Smooth muscle cell (in vitro differentiated cells): ENCODE measurements at regions not wholly inside any gene's neighbourhood (a gene's known extent, or its start where the extent isn't known, plus 50 kb on each side); places are given as distances from the start of the nearest gene placed in this dataset.

ENCODE experiments used
- DNase-seq: peaks from one replicate; lab custom pipeline; 2025; ENCODE audit not compliant: unreplicated experiment; lab: John Stamatoyannopoulos, UW
- H2AFZ ChIP-seq: fragments of 200-600 bp; sonication (generic); 2 replicates; pipeline ENCODE4 v1.6.0; 2016; ENCODE audit warnings: antibody characterized with exemption, low read depth, mild to moderate bottlenecking
- H3F3A ChIP-seq: fragments of 200-600 bp; sonication (generic); 2 replicates; pipeline ENCODE4 v1.6.0; 2017; ENCODE audit warnings: antibody characterized with exemption, low read depth
- H3K27ac ChIP-seq: fragments of 200-600 bp; sonication (generic); 2 replicates; pipeline ENCODE4 v1.5.1; 2016; ENCODE audit warnings: low read depth, mild to moderate bottlenecking
- H3K27me3 ChIP-seq: fragments of 200-600 bp; sonication (generic); 2 replicates; pipeline ENCODE4 v1.6.1; 2016; ENCODE audit warnings: low read depth, mild to moderate bottlenecking
- H3K36me3 ChIP-seq: fragments of 200-600 bp; sonication (generic); 2 replicates; pipeline ENCODE4 v1.5.1; 2016; ENCODE audit warnings: low read depth
- H3K4me1 ChIP-seq: fragments of 200-600 bp; sonication (generic); 2 replicates; pipeline ENCODE4 v1.5.1; 2016; ENCODE audit warnings: low read depth
- H3K4me2 ChIP-seq: fragments of 200-600 bp; sonication (generic); 2 replicates; pipeline ENCODE4 v1.6.0; 2016; ENCODE audit warnings: mild to moderate bottlenecking
- H3K4me3 ChIP-seq: fragments of 200-600 bp; sonication (generic); 2 replicates; pipeline ENCODE4 v1.5.1; 2016; ENCODE audit warnings: mild to moderate bottlenecking
- H3K79me2 ChIP-seq: fragments of 200-600 bp; sonication (generic); 2 replicates; pipeline ENCODE4 v1.6.0; 2016; ENCODE audit warnings: low read depth, mild to moderate bottlenecking
- H3K9ac ChIP-seq: fragments of 200-600 bp; sonication (generic); 2 replicates; pipeline ENCODE4 v1.6.0; 2016; ENCODE audit warnings: low read depth
- H3K9me3 ChIP-seq: fragments of 200-600 bp; sonication (generic); replicated peaks from 2 replicates; pipeline ENCODE4 v1.5.1; 2016; ENCODE audit warnings: low read depth
- H4K20me1 ChIP-seq: fragments of 200-600 bp; sonication (generic); 2 replicates; pipeline ENCODE4 v1.6.0; 2016; ENCODE audit warnings: low read depth
- WGBS: methylation state at CpG from one replicate; pipeline ENCODE4 v1.1.7; 2016; ENCODE audit warnings: low lambda C conversion rate; 5-methylcytosine and 5-hydroxymethylcytosine counted together
- TF ChIP-seq, protein P1 (sequence below): fragments of 200-600 bp; sonication (generic); IDR thresholded peaks from 2 replicates; pipeline ENCODE4 v1.5.1; 2017; ENCODE audit warnings: borderline replicate concordance, mild to moderate bottlenecking, antibody characterized with exemption; ENCODE audit not compliant: insufficient read depth, poor library complexity, severe bottlenecking

DNA sequence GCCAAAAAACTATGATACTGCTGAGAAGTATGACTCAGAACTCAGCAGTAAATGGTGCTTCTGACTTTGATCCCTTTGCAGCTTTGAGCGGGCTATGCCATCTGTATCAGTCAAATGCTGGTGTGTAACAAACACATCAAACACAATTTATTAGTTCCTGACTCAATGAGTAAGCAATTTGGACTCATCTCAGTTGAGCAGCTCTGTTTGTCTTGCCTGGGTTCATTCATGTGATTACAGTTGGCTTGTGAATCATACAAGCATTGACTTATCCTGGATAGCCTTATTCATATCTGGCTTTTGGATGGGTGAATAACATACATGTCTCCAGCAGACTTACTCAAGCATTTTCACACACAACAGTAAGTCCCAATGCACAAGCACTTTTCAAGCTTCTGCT, 858.8 kb downstream of the METTL15 start:
- H3K27ac ChIP-seq: no peak overlapping the region
- no peaks in the 10 kb centered on the region for H3K27me3 ChIP-seq
- H3K4me2 ChIP-seq: no peak overlapping the region
- WGBS: 68% methylated on average over 1 of the region's 1 CpG
- no peaks in the 10 kb centered on the region for H3K79me2 ChIP-seq
- no peaks in the 10 kb centered on the region for H3K9me3 ChIP-seq
- no peaks in the 10 kb centered on the region for H4K20me1 ChIP-seq
- H3K9ac ChIP-seq: no peak overlapping the region
- no peak overlapping the region for H2AFZ ChIP-seq
- no peaks in the 10 kb centered on the region for H3F3A ChIP-seq
- no peaks in the 10 kb centered on the region for H3K4me1 ChIP-seq
- H3K4me3 ChIP-seq: no peak overlapping the region
- no peak for DNase-seq
- TF ChIP-seq, protein P1, sequence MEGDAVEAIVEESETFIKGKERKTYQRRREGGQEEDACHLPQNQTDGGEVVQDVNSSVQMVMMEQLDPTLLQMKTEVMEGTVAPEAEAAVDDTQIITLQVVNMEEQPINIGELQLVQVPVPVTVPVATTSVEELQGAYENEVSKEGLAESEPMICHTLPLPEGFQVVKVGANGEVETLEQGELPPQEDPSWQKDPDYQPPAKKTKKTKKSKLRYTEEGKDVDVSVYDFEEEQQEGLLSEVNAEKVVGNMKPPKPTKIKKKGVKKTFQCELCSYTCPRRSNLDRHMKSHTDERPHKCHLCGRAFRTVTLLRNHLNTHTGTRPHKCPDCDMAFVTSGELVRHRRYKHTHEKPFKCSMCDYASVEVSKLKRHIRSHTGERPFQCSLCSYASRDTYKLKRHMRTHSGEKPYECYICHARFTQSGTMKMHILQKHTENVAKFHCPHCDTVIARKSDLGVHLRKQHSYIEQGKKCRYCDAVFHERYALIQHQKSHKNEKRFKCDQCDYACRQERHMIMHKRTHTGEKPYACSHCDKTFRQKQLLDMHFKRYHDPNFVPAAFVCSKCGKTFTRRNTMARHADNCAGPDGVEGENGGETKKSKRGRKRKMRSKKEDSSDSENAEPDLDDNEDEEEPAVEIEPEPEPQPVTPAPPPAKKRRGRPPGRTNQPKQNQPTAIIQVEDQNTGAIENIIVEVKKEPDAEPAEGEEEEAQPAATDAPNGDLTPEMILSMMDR: no peak
- H3K36me3 ChIP-seq: no peaks in the 10 kb centered on the region

DNA sequence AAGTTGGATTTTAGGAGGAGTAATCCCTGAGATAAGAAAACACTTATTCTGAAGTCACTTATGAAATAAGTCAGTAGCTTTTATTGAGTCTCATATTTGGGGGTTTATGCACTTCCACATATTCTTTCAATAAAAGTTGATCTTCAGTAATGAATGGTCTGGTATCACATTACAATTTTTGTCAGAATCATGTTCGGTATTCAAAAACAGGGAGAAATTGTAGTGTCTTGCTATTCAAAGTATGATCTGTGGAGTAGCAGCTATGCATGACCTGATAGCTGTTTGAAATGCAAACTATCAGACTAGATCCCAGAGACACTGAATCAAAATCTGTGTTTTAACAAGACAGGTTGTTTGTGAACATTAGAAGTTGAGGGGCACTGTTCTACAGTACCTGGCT, 857.6 kb downstream of the METTL15 start:
- Histone ChIP-seq H2AFZ (no peak overlapping the region), H4K20me1 (no peaks in the 10 kb centered on the region), H3F3A (no peaks in the 10 kb centered on the region), H3K79me2 (no peaks in the 10 kb centered on the region), H3K4me3 (no peak overlapping the region), H3K27ac (no peak overlapping the region), H3K4me1 (no peaks in the 10 kb centered on the region), H3K9ac (no peak overlapping the region), H3K4me2 (no peak overlapping the region), H3K27me3 (no peaks in the 10 kb centered on the region), H3K36me3 (no peaks in the 10 kb centered on the region), H3K9me3 (no peaks in the 10 kb centered on the region)
- no peak for DNase-seq
- WGBS: 100% methylated on average over 1 of the region's 1 CpG
- TF ChIP-seq, protein P1: no peak

DNA sequence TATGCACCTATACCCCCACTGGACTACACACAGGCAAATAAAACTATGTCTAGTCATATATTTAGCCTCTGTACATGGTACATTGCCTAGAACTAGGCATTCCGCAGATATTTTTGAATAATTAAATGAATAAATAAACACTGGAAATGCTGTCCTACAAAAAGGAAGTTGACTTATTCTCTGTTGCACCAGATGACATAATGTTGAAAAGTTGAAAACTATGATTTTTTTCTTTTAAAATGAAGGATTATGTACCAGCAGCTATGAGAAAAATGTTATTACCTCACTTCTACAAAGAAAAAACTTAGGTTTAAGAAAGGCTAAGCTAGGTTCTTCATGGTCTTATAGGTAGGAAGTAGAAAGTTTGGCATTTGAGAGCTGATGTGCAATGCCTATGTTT, 856.6 kb downstream of the METTL15 start:
- WGBS: 91% methylated on average over 1 of the region's 1 CpG
- no peak overlapping the region for H2AFZ ChIP-seq
- H4K20me1 ChIP-seq: no peaks in the 10 kb centered on the region
- no peak overlapping the region for H3K4me3 ChIP-seq
- H3K27ac ChIP-seq: no peak overlapping the region
- no peaks in the 10 kb centered on the region for H3K27me3 ChIP-seq
- no peaks in the 10 kb centered on the region for H3F3A ChIP-seq
- DNase-seq: no peak
- no peak overlapping the region for H3K4me2 ChIP-seq
- TF ChIP-seq, protein P1: no peak
- H3K36me3 ChIP-seq: no peaks in the 10 kb centered on the region
- no peaks in the 10 kb centered on the region for H3K9me3 ChIP-seq
- H3K79me2 ChIP-seq: no peaks in the 10 kb centered on the region
- no peak overlapping the region for H3K9ac ChIP-seq
- H3K4me1 ChIP-seq: no peaks in the 10 kb centered on the region

DNA sequence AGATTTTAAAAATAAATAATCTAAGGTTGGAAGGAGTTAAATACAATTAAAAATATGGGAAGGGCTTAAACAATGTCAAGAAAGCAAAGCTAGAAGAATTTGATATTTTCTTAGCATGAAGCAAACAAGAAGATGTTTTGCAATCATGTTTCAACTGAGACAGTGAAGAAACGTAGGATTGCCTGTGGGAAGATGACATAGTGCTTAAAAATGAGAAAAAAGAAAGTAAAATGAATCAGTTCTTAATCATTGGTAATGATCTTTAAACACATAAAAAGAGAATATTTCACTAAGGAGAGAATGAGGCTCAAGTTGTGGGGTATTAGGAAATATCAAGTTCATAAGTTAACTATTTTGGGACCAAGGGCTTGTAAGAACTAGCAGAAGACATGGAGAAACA, 855.0 kb downstream of the METTL15 start:
- H3F3A ChIP-seq: no peaks in the 10 kb centered on the region
- no peak overlapping the region for H3K27ac ChIP-seq
- no peak overlapping the region for H3K4me3 ChIP-seq
- WGBS: 27% methylated on average over 1 of the region's 1 CpG
- no peak for DNase-seq
- H3K4me2 ChIP-seq: peak overlapping the region; percentile 24
- H3K36me3 ChIP-seq: no peaks in the 10 kb centered on the region
- no peaks in the 10 kb centered on the region for H3K4me1 ChIP-seq
- H3K9me3 ChIP-seq: no peaks in the 10 kb centered on the region
- H4K20me1 ChIP-seq: no peaks in the 10 kb centered on the region
- H3K79me2 ChIP-seq: no peaks in the 10 kb centered on the region
- peak overlapping the region; percentile 11 for H2AFZ ChIP-seq
- no peak overlapping the region for H3K9ac ChIP-seq
- no peaks in the 10 kb centered on the region for H3K27me3 ChIP-seq
- TF ChIP-seq, protein P1: no peak
